HCT116 (cell line): ENCODE measurements at regions not wholly inside any gene's neighbourhood (a gene's known extent, or its start where the extent isn't known, plus 50 kb on each side); places are given as distances from the start of the nearest gene placed in this dataset.

Source experiments
- ATAC-seq: fragments of 200-7000 bp; cut with Tn5 transposase; 2 replicates; pipeline ENCODE4 v1.9.1; 2020; ENCODE audit warnings: mild to moderate bottlenecking, moderate library complexity
- BruUV-seq: library from RNA; stranded (reverse); fragments of 400-500 nt; replicated peaks from 2 replicates; lab custom pipeline; 2021; lab: Mats Ljungman, UMichigan
- CTCF ChIA-PET: fragments of 300-600 bp; sonication (Branson Sonifier 250); formaldehyde crosslinking; loops from one replicate; lab custom pipeline; 2021; ENCODE audit warnings: antibody characterized with exemption; lab: Charles Lee
- POLR2A ChIA-PET: fragments of 300-600, 350-600 bp; sonication (Branson Sonifier 250); formaldehyde crosslinking; loops from one replicate; lab custom pipeline; 2021; ENCODE audit warnings: antibody characterized with exemption; lab: Charles Lee
- RAD21 ChIA-PET, 2 experiments: fragments of 300-600 bp; sonication (Branson Sonifier 250); formaldehyde crosslinking; loops; one replicate each; lab custom pipeline; 2023; ENCODE audit warnings: low total read pairs in 2 of 2; ENCODE audit not compliant: uncharacterized antibody in 2 of 2, unreplicated experiment in 2 of 2, low non-redundant PET in 1 of 2; lab: Charles Lee
- DNase-seq: peaks from one replicate; pipeline ENCODE4 v3.0.0-alpha.2; 2010; ENCODE audit warnings: low read depth, low spot score
- H2AFZ ChIP-seq: fragments of 200-600 bp; shearing (Covaris generic), sonication (generic); 2 replicates; pipeline ENCODE4 v1.6.1; 2017; ENCODE audit warnings: low read depth, mixed run types, mixed read lengths, antibody characterized with exemption, low read length; ENCODE audit not compliant: poor library complexity, severe bottlenecking
- H3K27ac ChIP-seq: 2 replicates; pipeline ENCODE4 v1.5.1; 2012; ENCODE audit warnings: low read depth, low read length
- H3K27me3 ChIP-seq: fragments of 200-600 bp; sonication (generic); 2 replicates; pipeline ENCODE4 v1.6.1; 2016; ENCODE audit warnings: mixed run types, low read length, mixed read lengths; ENCODE audit not compliant: insufficient read depth
- H3K36me3 ChIP-seq, 2 experiments: fragments of 200-500 bp in 1 of 2; fragments of 200-600 bp in 1 of 2; sonication (Bioruptor generic) in 1 of 2; sonication (generic) in 1 of 2; 2 replicates each; pipeline versions ENCODE4 v1.5.1 to v1.6.1; 2014 to 2016; ENCODE audit warnings: low read length in 2 of 2, inconsistent platforms in 1 of 2, mixed read lengths in 1 of 2, mixed run types in 1 of 2; ENCODE audit not compliant: insufficient read depth in 2 of 2, control insufficient read depth in 1 of 2
- H3K4me1 ChIP-seq, 2 experiments: fragments of 200-600 bp in 1 of 2; sonication (generic) in 1 of 2; 2 replicates each; pipeline versions ENCODE4 v1.5.1 to v1.6.1; 2012 to 2017; ENCODE audit warnings: low read length in 2 of 2, inconsistent platforms in 1 of 2, mild to moderate bottlenecking in 1 of 2, mixed read lengths in 1 of 2, mixed run types in 1 of 2, moderate library complexity in 1 of 2; ENCODE audit not compliant: insufficient read depth in 2 of 2, control insufficient read depth in 1 of 2
- H3K4me2 ChIP-seq: fragments of 200-600 bp; sonication (generic); 2 replicates; pipeline ENCODE4 v1.6.1; 2017; ENCODE audit warnings: mixed run types, low read length, mixed read lengths
- H3K4me3 ChIP-seq, 2 experiments: fragments of 200-600 bp in 1 of 2; sonication (generic) in 1 of 2; replicated peaks in 1 of 2; 2 replicates each; pipeline ENCODE4 v1.5.1; 2011 to 2016; ENCODE audit warnings: low read length in 2 of 2, control low read depth in 1 of 2, low read depth in 1 of 2, mild to moderate bottlenecking in 1 of 2, mixed read lengths in 1 of 2, mixed run types in 1 of 2
- H3K79me2 ChIP-seq: fragments of 200-600 bp; sonication (generic); 2 replicates; pipeline ENCODE4 v1.6.1; 2017; ENCODE audit warnings: mild to moderate bottlenecking, mixed run types, low read length, moderate library complexity, mixed read lengths; ENCODE audit not compliant: insufficient read depth
- H3K9ac ChIP-seq: fragments of 200-600 bp; sonication (generic); 2 replicates; pipeline ENCODE4 v1.6.1; 2016; ENCODE audit warnings: low read length, mixed read lengths
- H3K9me2 ChIP-seq: fragments of 200-600 bp; sonication (generic), shearing (Covaris generic); 2 replicates; pipeline ENCODE4 v1.6.1; 2017; ENCODE audit warnings: mixed run types, mild to moderate bottlenecking, moderate library complexity; ENCODE audit not compliant: insufficient read depth
- H3K9me3 ChIP-seq, 2 experiments: fragments of 200-500 bp in 1 of 2; fragments of 200-600 bp in 1 of 2; sonication (Bioruptor generic) in 1 of 2; sonication (generic) in 1 of 2; 2 replicates each; pipeline ENCODE4 v1.6.1; 2014 to 2017; ENCODE audit warnings: low read length in 2 of 2, mixed read lengths in 2 of 2, inconsistent platforms in 1 of 2, low read depth in 1 of 2, mild to moderate bottlenecking in 1 of 2, mixed run types in 1 of 2, moderate library complexity in 1 of 2; ENCODE audit not compliant: control insufficient read depth in 1 of 2, insufficient read depth in 1 of 2
- H4K20me1 ChIP-seq: fragments of 200-600 bp; sonication (generic), shearing (Covaris generic); 2 replicates; pipeline ENCODE4 v1.6.1; 2017; ENCODE audit warnings: mixed run types, mild to moderate bottlenecking, moderate library complexity; ENCODE audit not compliant: insufficient read depth
- EGR1 ChIP-seq: IDR thresholded peaks from 2 replicates; pipeline ENCODE4 v1.6.1; 2012; ENCODE audit warnings: low read depth
- ELF1 ChIP-seq: IDR thresholded peaks from 2 replicates; pipeline ENCODE4 v1.6.1; 2012; ENCODE audit warnings: low read depth, borderline replicate concordance
- EZH2 ChIP-seq: fragments of 200-600 bp; sonication (generic); IDR thresholded peaks from 2 replicates; pipeline ENCODE4 v1.6.1; 2017; ENCODE audit warnings: antibody characterized with exemption, mixed run types
- EZH2phosphoT487 ChIP-seq: fragments of 200-600 bp; IDR thresholded peaks from 2 replicates; pipeline ENCODE4 v1.6.1; 2018; ENCODE audit warnings: antibody characterized with exemption, borderline replicate concordance
- FOSL1 ChIP-seq: IDR thresholded peaks from 2 replicates; pipeline ENCODE4 v1.6.1; 2012; ENCODE audit warnings: low read depth
- JUND ChIP-seq: IDR thresholded peaks from 2 replicates; pipeline ENCODE4 v1.6.1; 2012
- MAX ChIP-seq: IDR thresholded peaks from 2 replicates; pipeline ENCODE4 v1.6.1; 2012
- POLR2A ChIP-seq: IDR thresholded peaks from 2 replicates; pipeline ENCODE4 v1.7.0; 2011; ENCODE audit warnings: borderline replicate concordance; ENCODE audit not compliant: insufficient read depth, insufficient read length; ENCODE audit errors: extremely low read depth
- RAD21 ChIP-seq: IDR thresholded peaks from 2 replicates; pipeline ENCODE4 v1.6.1; 2012; ENCODE audit warnings: low read depth, mild to moderate bottlenecking
- SP1 ChIP-seq: IDR thresholded peaks from 2 replicates; pipeline ENCODE4 v1.6.1; 2012; ENCODE audit warnings: low read depth
- YY1 ChIP-seq: IDR thresholded peaks from 2 replicates; pipeline ENCODE4 v1.6.1; 2011; ENCODE audit warnings: low read length, low read depth, moderate library complexity, mild to moderate bottlenecking; ENCODE audit not compliant: insufficient replicate concordance; ENCODE audit errors: extremely low read depth
- ZNF274 ChIP-seq: fragments of 200-500 bp; sonication (Bioruptor generic); IDR thresholded peaks from 2 replicates; pipeline ENCODE4 v1.6.1; 2014; ENCODE audit warnings: mild to moderate bottlenecking, low read depth, low read length, inconsistent platforms
- intact Hi-C: fragments of 100-400 bp; cut with micrococcal nuclease; formaldehyde crosslinking; loops from 2 replicates; pipeline ENCODE4 v1.10.0; 2022
- TF ChIP-seq, protein P1 (sequence below): IDR thresholded peaks from 2 replicates; pipeline ENCODE4 v1.6.1; 2012; ENCODE audit warnings: low read depth
- TF ChIP-seq, protein P2 (sequence below): IDR thresholded peaks from 2 replicates; pipeline ENCODE4 v1.6.1; 2012
- TF ChIP-seq, protein P3 (sequence below): IDR thresholded peaks from 2 replicates; pipeline ENCODE4 v1.6.1; 2011; ENCODE audit warnings: mild to moderate bottlenecking, low read length, moderate library complexity; ENCODE audit not compliant: insufficient replicate concordance; ENCODE audit errors: extremely low read depth

DNA sequence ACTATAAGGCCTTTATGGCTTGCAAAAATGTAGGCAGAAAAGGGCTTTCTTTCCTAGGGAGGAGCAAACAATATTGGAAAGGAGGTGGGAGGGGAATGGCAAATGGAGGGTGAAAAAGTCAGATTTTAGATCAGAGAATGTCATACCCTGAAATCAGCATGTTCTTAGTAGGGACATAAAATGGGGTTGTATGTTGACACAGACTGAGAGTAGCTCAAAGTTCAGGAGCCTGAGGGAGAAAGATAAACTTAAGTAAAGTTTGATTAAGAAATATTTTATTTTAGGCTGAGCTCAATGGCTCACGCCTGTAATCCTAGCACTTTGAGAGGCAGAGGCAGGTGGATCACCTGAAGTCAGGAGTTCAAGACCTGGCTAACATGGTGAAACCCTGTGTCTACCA is 83.8 kb downstream of the ZNF737 start:
- Histone ChIP-seq H3K27ac (no peak overlapping the region), H3K79me2 (no peaks in the 10 kb centered on the region), H3K36me3 (no peaks in the 10 kb centered on the region), H3K4me3 (no peak overlapping the region), H3K4me2 (no peak overlapping the region), H3K9me2 (no peaks in the 10 kb centered on the region), H3K9ac (no peak overlapping the region), H4K20me1 (no peaks in the 10 kb centered on the region), H2AFZ (no peak overlapping the region), H3K27me3 (no peaks in the 10 kb centered on the region), H3K4me1 (no peaks in the 10 kb centered on the region), H3K9me3 (peaks cover 4 to 5% of the 10 kb centered on the region in 2 experiments; a peak in 2 of 4 replicates)
- no TSS peak for BruUV-seq
- no peak for ATAC-seq
- ChIA-PET CTCF (no interaction called here), POLR2A (no interaction called here), RAD21 (no interaction called here)
- no peak for TF ChIP-seq FOSL1
- TF ChIP-seq EZH2 = no peak
- TF ChIP-seq SP1 = no peak
- TF ChIP-seq MAX = no peak
- TF ChIP-seq, protein P1, sequence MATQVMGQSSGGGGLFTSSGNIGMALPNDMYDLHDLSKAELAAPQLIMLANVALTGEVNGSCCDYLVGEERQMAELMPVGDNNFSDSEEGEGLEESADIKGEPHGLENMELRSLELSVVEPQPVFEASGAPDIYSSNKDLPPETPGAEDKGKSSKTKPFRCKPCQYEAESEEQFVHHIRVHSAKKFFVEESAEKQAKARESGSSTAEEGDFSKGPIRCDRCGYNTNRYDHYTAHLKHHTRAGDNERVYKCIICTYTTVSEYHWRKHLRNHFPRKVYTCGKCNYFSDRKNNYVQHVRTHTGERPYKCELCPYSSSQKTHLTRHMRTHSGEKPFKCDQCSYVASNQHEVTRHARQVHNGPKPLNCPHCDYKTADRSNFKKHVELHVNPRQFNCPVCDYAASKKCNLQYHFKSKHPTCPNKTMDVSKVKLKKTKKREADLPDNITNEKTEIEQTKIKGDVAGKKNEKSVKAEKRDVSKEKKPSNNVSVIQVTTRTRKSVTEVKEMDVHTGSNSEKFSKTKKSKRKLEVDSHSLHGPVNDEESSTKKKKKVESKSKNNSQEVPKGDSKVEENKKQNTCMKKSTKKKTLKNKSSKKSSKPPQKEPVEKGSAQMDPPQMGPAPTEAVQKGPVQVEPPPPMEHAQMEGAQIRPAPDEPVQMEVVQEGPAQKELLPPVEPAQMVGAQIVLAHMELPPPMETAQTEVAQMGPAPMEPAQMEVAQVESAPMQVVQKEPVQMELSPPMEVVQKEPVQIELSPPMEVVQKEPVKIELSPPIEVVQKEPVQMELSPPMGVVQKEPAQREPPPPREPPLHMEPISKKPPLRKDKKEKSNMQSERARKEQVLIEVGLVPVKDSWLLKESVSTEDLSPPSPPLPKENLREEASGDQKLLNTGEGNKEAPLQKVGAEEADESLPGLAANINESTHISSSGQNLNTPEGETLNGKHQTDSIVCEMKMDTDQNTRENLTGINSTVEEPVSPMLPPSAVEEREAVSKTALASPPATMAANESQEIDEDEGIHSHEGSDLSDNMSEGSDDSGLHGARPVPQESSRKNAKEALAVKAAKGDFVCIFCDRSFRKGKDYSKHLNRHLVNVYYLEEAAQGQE = no peak
- no peak for TF ChIP-seq POLR2A
- no peak for TF ChIP-seq EZH2phosphoT487
- DNase-seq = no peak
- intact Hi-C loops = no loop called here

- H3K4me1 ChIP-seq = no peaks in the 10 kb centered on the region
- no peaks in the 10 kb centered on the region for H3K36me3 ChIP-seq
- no peak overlapping the region for H2AFZ ChIP-seq
- BruUV-seq = no TSS peak
- H4K20me1 ChIP-seq = no peaks in the 10 kb centered on the region
- H3K4me3 ChIP-seq = no peak overlapping the region
- no peak overlapping the region for H3K4me2 ChIP-seq
- POLR2A ChIA-PET = no interaction called here
- no peaks in the 10 kb centered on the region for H3K27me3 ChIP-seq
- CTCF ChIA-PET = no interaction called here
- ATAC-seq (no peak), DNase-seq (no peak)
- H3K79me2 ChIP-seq = no peaks in the 10 kb centered on the region
- no peak overlapping the region for H3K9ac ChIP-seq
- RAD21 ChIA-PET = no interaction called here
- peaks cover 4 to 5% of the 10 kb centered on the region in 2 experiments; a peak in 2 of 4 replicates for H3K9me3 ChIP-seq
- no peak overlapping the region for H3K27ac ChIP-seq
- H3K9me2 ChIP-seq = no peaks in the 10 kb centered on the region
- intact Hi-C loops = no loop called here
- TF ChIP-seq RAD21 (no peak), POLR2A (no peak), MAX (no peak), EZH2phosphoT487 (no peak), YY1 (no peak), EGR1 (no peak), ZNF274 (no peak), ELF1 (no peak), JUND (no peak)
- TF ChIP-seq, protein P2, sequence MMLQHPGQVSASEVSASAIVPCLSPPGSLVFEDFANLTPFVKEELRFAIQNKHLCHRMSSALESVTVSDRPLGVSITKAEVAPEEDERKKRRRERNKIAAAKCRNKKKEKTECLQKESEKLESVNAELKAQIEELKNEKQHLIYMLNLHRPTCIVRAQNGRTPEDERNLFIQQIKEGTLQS = no peak
- TF ChIP-seq, protein P3, sequence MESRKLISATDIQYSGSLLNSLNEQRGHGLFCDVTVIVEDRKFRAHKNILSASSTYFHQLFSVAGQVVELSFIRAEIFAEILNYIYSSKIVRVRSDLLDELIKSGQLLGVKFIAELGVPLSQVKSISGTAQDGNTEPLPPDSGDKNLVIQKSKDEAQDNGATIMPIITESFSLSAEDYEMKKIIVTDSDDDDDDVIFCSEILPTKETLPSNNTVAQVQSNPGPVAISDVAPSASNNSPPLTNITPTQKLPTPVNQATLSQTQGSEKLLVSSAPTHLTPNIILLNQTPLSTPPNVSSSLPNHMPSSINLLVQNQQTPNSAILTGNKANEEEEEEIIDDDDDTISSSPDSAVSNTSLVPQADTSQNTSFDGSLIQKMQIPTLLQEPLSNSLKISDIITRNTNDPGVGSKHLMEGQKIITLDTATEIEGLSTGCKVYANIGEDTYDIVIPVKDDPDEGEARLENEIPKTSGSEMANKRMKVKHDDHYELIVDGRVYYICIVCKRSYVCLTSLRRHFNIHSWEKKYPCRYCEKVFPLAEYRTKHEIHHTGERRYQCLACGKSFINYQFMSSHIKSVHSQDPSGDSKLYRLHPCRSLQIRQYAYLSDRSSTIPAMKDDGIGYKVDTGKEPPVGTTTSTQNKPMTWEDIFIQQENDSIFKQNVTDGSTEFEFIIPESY = no peak
These were observed 86.1 kb downstream of the ZNF737 start for GRCh38 chr19:20479483-20479882.
